HepG2 (cell line): ENCODE measurements at regions not wholly inside any gene's neighbourhood (a gene's known extent, or its start where the extent isn't known, plus 50 kb on each side); places are given as distances from the start of the nearest gene placed in this dataset.

ENCODE experiments used
- ATAC-seq: fragments of 200-7000 bp; cut with Tn5 transposase; 3 replicates; pipeline ENCODE4 v1.9.1; 2020; ENCODE audit warnings: mild to moderate bottlenecking, moderate library complexity
- BruUV-seq: library from RNA; stranded (reverse); fragments of 400-500 nt; replicated peaks from 2 replicates; lab custom pipeline; 2021; lab: Mats Ljungman, UMichigan
- CTCF ChIA-PET: fragments of 300-600 bp; formaldehyde crosslinking; extraction: SDS; loops from one replicate; lab custom pipeline; 2021; ENCODE audit warnings: low total read pairs, inconsistent platforms, low intra/inter-chr PET ratio; lab: Yijun Ruan, JAX
- POLR2A ChIA-PET: fragments of 350-600 bp; sonication (Branson Sonifier 250); formaldehyde crosslinking; loops from one replicate; lab custom pipeline; 2020; ENCODE audit warnings: antibody characterized with exemption, inconsistent platforms; lab: Yijun Ruan, JAX
- DNase-seq: peaks from one replicate; pipeline ENCODE4 v3.0.0-alpha.2; 2015; ENCODE audit warnings: low spot score
- FAIRE-seq: peaks from 3 replicates; lab custom pipeline; 2011; peaks lifted over from hg19 to GRCh38; lab: Jason Lieb, UNC
- H2AFZ ChIP-seq: one replicate; pipeline ENCODE4 v1.6.1; 2011; ENCODE audit warnings: low read length, inconsistent platforms
- H3K27ac ChIP-seq: fragments of 300-600 bp; 3 replicates; pipeline ENCODE4 v1.8.0; 2011; ENCODE audit warnings: mixed run types, mild to moderate bottlenecking, mixed read lengths, low read length, inconsistent platforms; ENCODE audit not compliant: insufficient read depth; ENCODE audit errors: extremely low read length
- H3K27me3 ChIP-seq, 2 experiments: fragments of 200-600 bp in 1 of 2; 2 replicates in 1 of 2; 3 replicates in 1 of 2; pipeline versions ENCODE4 v1.6.0 to v1.8.0; 2011; ENCODE audit warnings: low read length in 2 of 2, mild to moderate bottlenecking in 2 of 2, moderate library complexity in 2 of 2, inconsistent platforms in 1 of 2; ENCODE audit not compliant: insufficient read depth in 2 of 2, control insufficient read depth in 1 of 2
- H3K36me3 ChIP-seq, 2 experiments: fragments of 200-600 bp in 1 of 2; replicated peaks in 1 of 2; 2 replicates in 1 of 2; 3 replicates in 1 of 2; pipeline versions ENCODE4 v1.5.1 to v1.8.0; 2011; ENCODE audit warnings: low read length in 2 of 2, inconsistent platforms in 1 of 2; ENCODE audit not compliant: insufficient read depth in 2 of 2, control insufficient read depth in 1 of 2
- H3K4me1 ChIP-seq: 2 replicates; pipeline ENCODE4 v1.5.1; 2012; ENCODE audit warnings: low read length, inconsistent platforms; ENCODE audit not compliant: insufficient read depth
- H3K4me2 ChIP-seq: 2 replicates; pipeline ENCODE4 v1.6.0; 2011; ENCODE audit warnings: low read depth, low read length, inconsistent platforms
- H3K4me3 ChIP-seq, 3 experiments: fragments of 200-600 bp in 1 of 3; sonication (generic), shearing (Covaris generic) in 1 of 3; replicated peaks in 1 of 3; 2 replicates each; pipeline ENCODE4 v1.5.1; 2011 to 2016; ENCODE audit warnings: low read length in 3 of 3, inconsistent platforms in 2 of 3, low read depth in 2 of 3, mild to moderate bottlenecking in 2 of 3, control low read depth in 1 of 3, mixed read lengths in 1 of 3; ENCODE audit not compliant: insufficient read depth in 1 of 3
- H3K79me2 ChIP-seq: one replicate; pipeline ENCODE4 v1.6.1; 2011; ENCODE audit warnings: low read length, inconsistent platforms; ENCODE audit not compliant: insufficient read depth
- H3K9ac ChIP-seq: 2 replicates; pipeline ENCODE4 v1.6.0; 2011; ENCODE audit warnings: mild to moderate bottlenecking, low read depth, low read length, inconsistent platforms; ENCODE audit not compliant: insufficient read depth
- H3K9me3 ChIP-seq: 2 replicates; pipeline ENCODE4 v1.5.1; 2012; ENCODE audit warnings: mild to moderate bottlenecking, low read length
- H4K20me1 ChIP-seq: 2 replicates; pipeline ENCODE4 v1.6.0; 2011; ENCODE audit warnings: inconsistent platforms, mild to moderate bottlenecking, low read length, moderate library complexity; ENCODE audit not compliant: insufficient read depth
- GATAD2A ChIP-seq: IDR thresholded peaks from 2 replicates; pipeline ENCODE4 v1.6.1; 2016
- GTF3A ChIP-seq: sonication (generic); formaldehyde crosslinking; conservative IDR thresholded peaks from 2 replicates; pipeline ENCODE4 v1.4.0; 2020; ENCODE audit warnings: mild to moderate bottlenecking, missing genetic modification reagents
- HNRNPL ChIP-seq: fragments of 200-400 bp; formaldehyde crosslinking; IDR thresholded peaks from 2 replicates; pipeline ENCODE4 v1.6.1; 2017; ENCODE audit warnings: mild to moderate bottlenecking, low read depth, low read length
- JUND ChIP-seq: sonication (generic); formaldehyde crosslinking; IDR thresholded peaks from 2 replicates; pipeline ENCODE4 v1.8.0; 2022; ENCODE audit warnings: mild to moderate bottlenecking, missing genetic modification reagents
- PCBP2 ChIP-seq: fragments of 200-400 bp; formaldehyde crosslinking; optimal IDR thresholded peaks from 2 replicates; pipeline ENCODE3; 2018; ENCODE audit warnings: low read length, low read depth; ENCODE audit not compliant: poor library complexity, severe bottlenecking
- SCMH1 ChIP-seq: sonication (generic); formaldehyde crosslinking; IDR thresholded peaks from 2 replicates; pipeline ENCODE4 v1.9.0; 2021; ENCODE audit warnings: missing genetic modification reagents, mild to moderate bottlenecking, borderline replicate concordance
- ZFP1 ChIP-seq: IDR thresholded peaks from 2 replicates; pipeline ENCODE4 v1.6.1; 2016
- WGBS: methylation state at CpG from one replicate; pipeline ENCODE4 v1.1.6; 2017; ENCODE audit warnings: low lambda C conversion rate; 5-methylcytosine and 5-hydroxymethylcytosine counted together
- in situ Hi-C: cut with HindIII; loops from 2 replicates; pipeline ENCODE4 v1.10.0; 2017; ENCODE audit warnings: low pct_unique_long_range_greater_than_20kb; ENCODE audit not compliant: extremely low pct_ligation_motif_present
- intact Hi-C: fragments of 100-400 bp; cut with micrococcal nuclease; formaldehyde crosslinking; loops from one replicate; pipeline ENCODE4 v1.10.0; 2022; ENCODE audit not compliant: unreplicated experiment
- TF ChIP-seq, protein P1 (sequence below): IDR thresholded peaks from 2 replicates; pipeline ENCODE4 v1.4.0; 2020; ENCODE audit warnings: mild to moderate bottlenecking, missing genetic modification reagents
- TF ChIP-seq, protein P2 (sequence below): sonication (generic); formaldehyde crosslinking; IDR thresholded peaks from 2 replicates; pipeline ENCODE4 v1.8.1; 2023; ENCODE audit warnings: mild to moderate bottlenecking, inconsistent platforms, moderate library complexity, missing genetic modification reagents, borderline replicate concordance
- TF ChIP-seq, protein P3 (sequence below): sonication (generic); formaldehyde crosslinking; IDR thresholded peaks from 2 replicates; pipeline ENCODE4 v1.4.0; 2020; ENCODE audit warnings: mild to moderate bottlenecking, missing genetic modification reagents

DNA sequence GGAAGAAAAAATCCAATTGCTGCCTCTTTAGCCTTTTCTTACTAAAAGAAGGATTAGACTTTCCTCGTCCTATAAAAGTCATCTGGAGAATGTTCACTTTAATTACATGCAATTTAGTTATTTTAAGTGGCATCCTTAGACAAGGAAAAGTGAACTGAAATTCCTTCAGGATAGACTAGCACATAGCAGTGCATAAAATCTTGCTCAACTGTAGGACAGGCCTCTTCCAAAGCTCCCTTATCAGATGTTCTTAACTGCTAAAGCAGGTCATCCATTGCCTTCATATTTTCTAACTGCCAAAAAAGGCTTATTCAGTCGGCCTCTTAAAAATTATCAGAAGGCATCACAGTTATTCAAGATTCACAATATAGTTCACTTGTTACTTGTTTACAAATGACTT lies 396.5 kb downstream of the DMRT2 start:
- no peaks in the 10 kb centered on the region for H4K20me1 ChIP-seq
- POLR2A ChIA-PET = no interaction called here
- 11% methylated on average over 2 of the region's 2 CpGs for WGBS
- H3K79me2 ChIP-seq = no peaks in the 10 kb centered on the region
- FAIRE-seq (no peak), ATAC-seq (no peak), DNase-seq (no peak)
- intact Hi-C loops (no loop called here), in situ Hi-C loops (no loop called here)
- no peaks in the 10 kb centered on the region for H3K36me3 ChIP-seq
- CTCF ChIA-PET = no interaction called here
- no peaks in the 10 kb centered on the region for H3K9me3 ChIP-seq
- no peak overlapping the region for H3K4me3 ChIP-seq
- no peaks in the 10 kb centered on the region for H3K27me3 ChIP-seq
- BruUV-seq = no TSS peak
- H3K9ac ChIP-seq = no peak overlapping the region
- no peak overlapping the region for H3K4me2 ChIP-seq
- TF ChIP-seq JUND (CRISPR knock-in tag) (no peak), GTF3A (no peak), PCBP2 (no peak), SCMH1 (CRISPR knock-in tag) (no peak), GATAD2A (CRISPR knock-in tag) (no peak), HNRNPL (no peak), ZFP1 (CRISPR knock-in tag) (no peak)
- TF ChIP-seq, protein P1, sequence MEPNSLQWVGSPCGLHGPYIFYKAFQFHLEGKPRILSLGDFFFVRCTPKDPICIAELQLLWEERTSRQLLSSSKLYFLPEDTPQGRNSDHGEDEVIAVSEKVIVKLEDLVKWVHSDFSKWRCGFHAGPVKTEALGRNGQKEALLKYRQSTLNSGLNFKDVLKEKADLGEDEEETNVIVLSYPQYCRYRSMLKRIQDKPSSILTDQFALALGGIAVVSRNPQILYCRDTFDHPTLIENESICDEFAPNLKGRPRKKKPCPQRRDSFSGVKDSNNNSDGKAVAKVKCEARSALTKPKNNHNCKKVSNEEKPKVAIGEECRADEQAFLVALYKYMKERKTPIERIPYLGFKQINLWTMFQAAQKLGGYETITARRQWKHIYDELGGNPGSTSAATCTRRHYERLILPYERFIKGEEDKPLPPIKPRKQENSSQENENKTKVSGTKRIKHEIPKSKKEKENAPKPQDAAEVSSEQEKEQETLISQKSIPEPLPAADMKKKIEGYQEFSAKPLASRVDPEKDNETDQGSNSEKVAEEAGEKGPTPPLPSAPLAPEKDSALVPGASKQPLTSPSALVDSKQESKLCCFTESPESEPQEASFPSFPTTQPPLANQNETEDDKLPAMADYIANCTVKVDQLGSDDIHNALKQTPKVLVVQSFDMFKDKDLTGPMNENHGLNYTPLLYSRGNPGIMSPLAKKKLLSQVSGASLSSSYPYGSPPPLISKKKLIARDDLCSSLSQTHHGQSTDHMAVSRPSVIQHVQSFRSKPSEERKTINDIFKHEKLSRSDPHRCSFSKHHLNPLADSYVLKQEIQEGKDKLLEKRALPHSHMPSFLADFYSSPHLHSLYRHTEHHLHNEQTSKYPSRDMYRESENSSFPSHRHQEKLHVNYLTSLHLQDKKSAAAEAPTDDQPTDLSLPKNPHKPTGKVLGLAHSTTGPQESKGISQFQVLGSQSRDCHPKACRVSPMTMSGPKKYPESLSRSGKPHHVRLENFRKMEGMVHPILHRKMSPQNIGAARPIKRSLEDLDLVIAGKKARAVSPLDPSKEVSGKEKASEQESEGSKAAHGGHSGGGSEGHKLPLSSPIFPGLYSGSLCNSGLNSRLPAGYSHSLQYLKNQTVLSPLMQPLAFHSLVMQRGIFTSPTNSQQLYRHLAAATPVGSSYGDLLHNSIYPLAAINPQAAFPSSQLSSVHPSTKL = no peak
- TF ChIP-seq, protein P2, sequence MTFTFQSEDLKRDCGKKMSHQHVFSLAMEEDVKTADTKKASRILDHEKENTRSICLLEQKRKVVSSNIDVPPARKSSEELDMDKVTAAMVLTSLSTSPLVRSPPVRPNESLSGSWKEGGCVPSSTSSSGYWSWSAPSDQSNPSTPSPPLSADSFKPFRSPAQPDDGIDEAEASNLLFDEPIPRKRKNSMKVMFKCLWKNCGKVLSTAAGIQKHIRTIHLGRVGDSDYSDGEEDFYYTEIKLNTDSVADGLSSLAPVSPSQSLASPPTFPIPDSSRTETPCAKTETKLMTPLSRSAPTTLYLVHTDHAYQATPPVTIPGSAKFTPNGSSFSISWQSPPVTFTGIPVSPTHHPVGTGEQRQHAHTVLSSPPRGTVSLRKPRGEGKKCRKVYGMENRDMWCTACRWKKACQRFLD (CRISPR knock-in tag) = no peak
- TF ChIP-seq, protein P3, sequence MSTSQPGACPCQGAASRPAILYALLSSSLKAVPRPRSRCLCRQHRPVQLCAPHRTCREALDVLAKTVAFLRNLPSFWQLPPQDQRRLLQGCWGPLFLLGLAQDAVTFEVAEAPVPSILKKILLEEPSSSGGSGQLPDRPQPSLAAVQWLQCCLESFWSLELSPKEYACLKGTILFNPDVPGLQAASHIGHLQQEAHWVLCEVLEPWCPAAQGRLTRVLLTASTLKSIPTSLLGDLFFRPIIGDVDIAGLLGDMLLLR = no peak
- H3K27ac ChIP-seq = no peak overlapping the region
- no peaks in the 10 kb centered on the region for H3K4me1 ChIP-seq
- H2AFZ ChIP-seq = no peak overlapping the region
